ENCODE measurements at regions not wholly inside any gene's neighbourhood (a gene's known extent, or its start where the extent isn't known, plus 50 kb on each side); places are given as distances from the start of the nearest gene placed in this dataset.
A peak's percentile ranks its signal among the peaks of the same experiment; 100 is the strongest.
"Not testable (repeated sequence)": the region's sequence is repeated elsewhere in the genome, so short reads cannot be mapped to it uniquely, and the experiment has no call there.

DNA sequence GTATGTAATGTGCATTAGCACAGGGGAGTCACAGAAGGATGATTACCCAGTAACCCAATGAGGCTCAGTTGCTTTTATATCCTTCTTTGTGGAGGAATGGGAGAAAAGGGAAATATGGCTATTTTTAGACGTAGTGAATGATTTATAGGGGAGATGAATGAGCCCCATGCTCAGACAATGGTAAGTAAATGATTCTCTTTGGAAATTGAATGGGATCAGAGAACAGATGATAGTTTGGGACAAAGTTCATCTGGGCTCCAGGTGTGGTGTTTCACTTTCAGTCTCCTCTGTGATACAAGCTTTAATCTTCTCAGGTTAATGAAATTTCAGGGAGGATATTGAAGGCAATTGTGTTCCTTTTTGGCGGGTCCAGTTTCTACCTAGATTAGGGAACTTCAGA, 63.0 kb upstream of the MPP7 start:
- TF ChIP-seq, protein P1, sequence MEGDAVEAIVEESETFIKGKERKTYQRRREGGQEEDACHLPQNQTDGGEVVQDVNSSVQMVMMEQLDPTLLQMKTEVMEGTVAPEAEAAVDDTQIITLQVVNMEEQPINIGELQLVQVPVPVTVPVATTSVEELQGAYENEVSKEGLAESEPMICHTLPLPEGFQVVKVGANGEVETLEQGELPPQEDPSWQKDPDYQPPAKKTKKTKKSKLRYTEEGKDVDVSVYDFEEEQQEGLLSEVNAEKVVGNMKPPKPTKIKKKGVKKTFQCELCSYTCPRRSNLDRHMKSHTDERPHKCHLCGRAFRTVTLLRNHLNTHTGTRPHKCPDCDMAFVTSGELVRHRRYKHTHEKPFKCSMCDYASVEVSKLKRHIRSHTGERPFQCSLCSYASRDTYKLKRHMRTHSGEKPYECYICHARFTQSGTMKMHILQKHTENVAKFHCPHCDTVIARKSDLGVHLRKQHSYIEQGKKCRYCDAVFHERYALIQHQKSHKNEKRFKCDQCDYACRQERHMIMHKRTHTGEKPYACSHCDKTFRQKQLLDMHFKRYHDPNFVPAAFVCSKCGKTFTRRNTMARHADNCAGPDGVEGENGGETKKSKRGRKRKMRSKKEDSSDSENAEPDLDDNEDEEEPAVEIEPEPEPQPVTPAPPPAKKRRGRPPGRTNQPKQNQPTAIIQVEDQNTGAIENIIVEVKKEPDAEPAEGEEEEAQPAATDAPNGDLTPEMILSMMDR (IDR thresholded peaks at IDR 0.05; ENCODE audit: unreplicated experiment), result no peak
- Mint-ChIP-seq H3K9me3 (ENCODE audit: unreplicated experiment) (no peaks in the 10 kb centered on the region), H3K4me1 (ENCODE audit: unreplicated experiment) (peaks cover 13% of the 10 kb centered on the region), H3K27me3 (ENCODE audit: unreplicated experiment) (peaks cover 8% of the 10 kb centered on the region), H3K36me3 (ENCODE audit: low read depth, unreplicated experiment) (no peaks in the 10 kb centered on the region), H3K4me3 (ENCODE audit: unreplicated experiment) (no peak overlapping the region), H3K27ac (ENCODE audit: unreplicated experiment) (no peak overlapping the region)
- no peak for DNase-seq (ENCODE audit: low spot score)

DNA sequence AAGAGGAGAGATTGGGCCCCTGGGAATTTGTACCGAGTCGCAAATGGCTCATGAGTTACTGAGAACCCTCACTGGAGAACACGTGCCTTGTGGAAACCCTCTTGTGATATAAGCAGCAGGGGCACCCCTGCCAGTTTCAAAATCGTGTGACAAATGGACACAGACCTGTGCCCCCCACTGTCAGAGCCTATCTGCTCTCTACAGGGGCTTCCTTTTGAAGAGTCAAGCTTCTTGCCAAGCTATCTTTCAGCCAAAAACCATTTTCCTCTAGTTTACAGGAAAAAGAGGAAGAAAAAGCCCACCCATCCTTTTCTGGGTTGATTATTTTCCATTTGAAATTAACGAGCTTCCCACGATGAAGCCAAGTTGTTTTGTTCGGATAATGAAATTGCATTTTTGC, 64.1 kb upstream of the MPP7 start:
- Mint-ChIP-seq H3K36me3 (ENCODE audit: low read depth, unreplicated experiment) (no peaks in the 10 kb centered on the region), H3K27ac (ENCODE audit: unreplicated experiment) (no peak overlapping the region), H3K4me3 (ENCODE audit: unreplicated experiment) (no peak overlapping the region), H3K27me3 (ENCODE audit: unreplicated experiment) (peaks cover 7% of the 10 kb centered on the region), H3K9me3 (ENCODE audit: unreplicated experiment) (no peaks in the 10 kb centered on the region), H3K4me1 (ENCODE audit: unreplicated experiment) (peaks cover 13% of the 10 kb centered on the region)
- no peak for DNase-seq (ENCODE audit: low spot score)
- TF ChIP-seq, protein P1 (IDR thresholded peaks at IDR 0.05; ENCODE audit: unreplicated experiment), result no peak

DNA sequence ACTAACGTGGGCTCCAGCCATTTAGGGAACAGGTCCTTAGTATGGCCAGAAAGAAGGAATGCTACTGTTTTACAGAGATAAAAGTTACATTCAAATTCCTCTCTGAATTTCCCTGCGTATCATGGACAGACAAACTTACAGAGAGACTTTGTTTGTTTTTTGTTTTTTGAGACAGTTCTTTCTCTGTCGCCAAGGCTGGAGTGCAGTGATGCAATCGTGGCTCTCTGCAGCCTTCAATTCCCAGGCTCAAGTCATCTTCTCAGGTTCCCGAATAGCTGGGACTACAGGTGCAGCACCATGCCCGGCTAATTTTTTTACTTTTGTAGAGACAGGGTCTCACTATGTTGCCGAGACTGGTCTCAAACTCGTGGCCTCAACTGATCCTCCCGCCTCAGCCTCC, 64.5 kb upstream of the MPP7 start:
- no peak for DNase-seq (ENCODE audit: low spot score)
- no peak overlapping the region for H3K27ac Mint-ChIP-seq (ENCODE audit: unreplicated experiment)
- H3K9me3 Mint-ChIP-seq (ENCODE audit: unreplicated experiment), result no peaks in the 10 kb centered on the region
- peaks cover 7% of the 10 kb centered on the region for H3K27me3 Mint-ChIP-seq (ENCODE audit: unreplicated experiment)
- H3K4me1 Mint-ChIP-seq (ENCODE audit: unreplicated experiment), result peaks cover 13% of the 10 kb centered on the region
- H3K36me3 Mint-ChIP-seq (ENCODE audit: low read depth, unreplicated experiment), result no peaks in the 10 kb centered on the region
- H3K4me3 Mint-ChIP-seq (ENCODE audit: unreplicated experiment), result no peak overlapping the region
- TF ChIP-seq, protein P1 (IDR thresholded peaks at IDR 0.05; ENCODE audit: unreplicated experiment), result no peak

DNA sequence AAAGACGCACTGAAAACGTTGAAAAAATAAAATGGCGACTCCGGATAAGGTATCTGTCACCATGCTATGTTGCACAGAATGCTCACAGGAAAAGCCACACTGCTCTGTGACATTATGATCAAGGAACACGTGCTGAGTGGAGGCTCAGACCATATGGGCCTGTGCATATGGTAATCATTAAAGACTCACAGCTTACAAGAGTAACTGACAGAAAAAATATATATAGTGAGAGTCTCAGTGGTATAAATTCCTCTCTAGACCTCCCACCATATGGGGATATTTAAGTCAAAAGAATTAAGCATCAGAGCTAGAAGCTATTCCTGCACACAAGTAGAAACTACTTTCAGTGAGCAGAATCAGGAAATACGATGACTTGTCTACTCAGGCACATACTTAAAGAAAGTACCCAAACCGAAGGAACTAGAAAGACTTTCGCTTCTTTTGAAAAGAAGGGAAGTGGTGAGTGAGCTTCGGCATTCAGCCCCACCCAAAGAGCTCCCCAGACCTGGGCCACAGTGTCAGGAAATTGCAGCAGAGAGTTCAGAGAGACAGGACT, 65.1 kb upstream of the MPP7 start:
- H3K4me1 Mint-ChIP-seq (ENCODE audit: unreplicated experiment), result peaks cover 13% of the 10 kb centered on the region
- DNase-seq (ENCODE audit: low spot score), result no peak
- TF ChIP-seq, protein P1 (IDR thresholded peaks at IDR 0.05; ENCODE audit: unreplicated experiment), result no peak
- H3K36me3 Mint-ChIP-seq (ENCODE audit: low read depth, unreplicated experiment), result no peaks in the 10 kb centered on the region
- no peak overlapping the region for H3K4me3 Mint-ChIP-seq (ENCODE audit: unreplicated experiment)
- peak overlapping the region; percentile 76 for H3K27ac Mint-ChIP-seq (ENCODE audit: unreplicated experiment)
- H3K27me3 Mint-ChIP-seq (ENCODE audit: unreplicated experiment), result peaks cover 7% of the 10 kb centered on the region
- H3K9me3 Mint-ChIP-seq (ENCODE audit: unreplicated experiment), result no peaks in the 10 kb centered on the region

DNA sequence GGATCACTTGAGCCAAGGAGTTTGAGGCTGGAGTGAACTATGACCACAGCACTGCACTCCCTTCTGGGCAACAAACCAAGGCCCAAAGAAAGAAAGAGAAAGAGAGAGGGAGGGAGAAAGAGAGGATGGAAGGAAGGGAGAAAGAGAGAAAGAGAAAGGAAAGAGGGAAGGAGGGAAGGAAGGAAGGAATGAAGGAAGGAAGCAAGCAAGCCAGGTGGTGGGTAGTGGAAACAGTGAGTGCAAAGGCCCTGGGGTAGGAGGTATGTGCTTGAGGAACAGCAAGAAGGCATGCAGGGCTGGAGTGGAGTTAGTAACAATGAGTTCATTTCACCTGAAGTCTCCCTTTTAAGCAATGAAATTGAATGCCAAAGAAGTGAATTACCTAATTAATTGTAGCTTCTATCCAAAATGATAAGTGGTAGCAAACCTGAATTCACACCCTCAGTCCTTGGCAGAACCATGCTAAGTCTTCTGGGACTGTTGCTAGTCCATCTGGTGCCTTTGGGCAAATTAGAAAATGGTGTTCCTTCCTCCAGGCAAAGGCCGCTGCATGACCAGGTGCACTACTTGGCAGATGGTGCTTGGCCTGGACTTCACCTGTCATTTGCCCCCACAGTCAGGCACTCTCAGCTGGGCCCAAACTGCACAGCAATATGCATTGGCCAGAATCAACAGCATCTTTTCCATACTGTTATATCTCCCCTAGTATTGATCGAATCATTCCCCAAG, 67.4 kb upstream of the MPP7 start:
- TF ChIP-seq, protein P1 (IDR thresholded peaks at IDR 0.05; ENCODE audit: unreplicated experiment), result no peak
- no peak overlapping the region for H3K4me3 Mint-ChIP-seq (ENCODE audit: unreplicated experiment)
- no peak for DNase-seq (ENCODE audit: low spot score)
- H3K36me3 Mint-ChIP-seq (ENCODE audit: low read depth, unreplicated experiment), result no peaks in the 10 kb centered on the region
- no peak overlapping the region for H3K27ac Mint-ChIP-seq (ENCODE audit: unreplicated experiment)
- H3K9me3 Mint-ChIP-seq (ENCODE audit: unreplicated experiment), result no peaks in the 10 kb centered on the region
- peaks cover 7% of the 10 kb centered on the region for H3K27me3 Mint-ChIP-seq (ENCODE audit: unreplicated experiment)
- peaks cover 12% of the 10 kb centered on the region for H3K4me1 Mint-ChIP-seq (ENCODE audit: unreplicated experiment)

DNA sequence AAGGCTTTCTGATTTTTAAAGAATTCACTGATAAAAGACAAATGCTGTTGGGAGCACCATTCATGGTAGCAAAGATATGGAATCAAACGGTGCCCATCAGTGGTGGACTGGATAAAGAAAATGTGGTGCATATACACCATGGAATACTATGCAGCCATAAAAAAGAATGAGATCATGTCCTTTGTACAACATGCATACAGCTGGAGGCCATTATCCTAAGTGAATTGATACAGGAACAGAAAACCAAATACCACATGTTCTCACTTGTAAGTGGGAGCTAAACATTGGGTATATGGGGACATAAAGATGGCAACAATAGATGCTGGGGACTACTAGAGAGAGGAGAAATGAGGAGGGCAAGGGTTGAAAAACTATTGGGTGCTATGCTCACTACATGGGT, 68.8 kb upstream of the MPP7 start:
- H3K4me3 Mint-ChIP-seq (ENCODE audit: unreplicated experiment); H3K4me1 Mint-ChIP-seq (ENCODE audit: unreplicated experiment); DNase-seq (ENCODE audit: low spot score); H3K36me3 Mint-ChIP-seq (ENCODE audit: low read depth, unreplicated experiment); H3K27ac Mint-ChIP-seq (ENCODE audit: unreplicated experiment); H3K9me3 Mint-ChIP-seq (ENCODE audit: unreplicated experiment); H3K27me3 Mint-ChIP-seq (ENCODE audit: unreplicated experiment): not testable (repeated sequence)

Measured in endothelial cell (in vitro differentiated cells).